T-cell (primary cell): ENCODE measurements at regions not wholly inside any gene's neighbourhood (a gene's known extent, or its start where the extent isn't known, plus 50 kb on each side); places are given as distances from the start of the nearest gene placed in this dataset.

ENCODE experiments used
- ATAC-seq, 4 experiments: fragments of 200-7000 bp in 3 of 4; fragments of 150-1000 bp in 1 of 4; cut with Tn5 transposase; replicated peaks in 1 of 4; 1 replicate in 3 of 4; 2 replicates in 1 of 4; pipeline ENCODE4 v1.10.0; 2021; ENCODE audit warnings: moderate library complexity in 3 of 4, mild to moderate bottlenecking in 2 of 4, moderate number of reproducible peaks in 1 of 4
- CTCF ChIA-PET, 2 donors: fragments of 300-600 bp; sonication (Branson Sonifier 250); formaldehyde crosslinking; loops; one replicate each; lab custom pipeline; 2022; ENCODE audit warnings: antibody characterized with exemption in 2 of 2; lab: Charles Lee
- POLR2A ChIA-PET, 2 donors: fragments of 300-600 bp; sonication (Branson Sonifier 250); formaldehyde crosslinking; loops; one replicate each; lab custom pipeline; 2022; ENCODE audit warnings: antibody characterized with exemption in 2 of 2; lab: Charles Lee
- DNase-seq, 35 experiments: peaks; one replicate each; pipeline versions ENCODE4 v3.0.0 to v3.0.0-alpha.2; 2013 to 2023
- H3K27ac ChIP-seq: one replicate; pipeline ENCODE4 v1.5.1; 2013; ENCODE audit warnings: low read length
- H3K27me3 ChIP-seq, 2 experiments: replicated peaks in 1 of 2; 1 replicate in 1 of 2; 2 replicates in 1 of 2; pipeline versions ENCODE4 v1.6.1 to v1.7.0; 2013; ENCODE audit warnings: low read length in 1 of 2, mixed read lengths in 1 of 2; ENCODE audit not compliant: control insufficient read depth in 2 of 2, insufficient read depth in 2 of 2; ENCODE audit errors: extremely low read depth in 1 of 2
- H3K36me3 ChIP-seq, 2 donors: 1 replicate in 1 of 2; 2 replicates in 1 of 2; pipeline versions ENCODE4 v1.6.1 to v1.7.0; 2013; ENCODE audit warnings: low read length in 1 of 2; ENCODE audit not compliant: control insufficient read depth in 2 of 2, insufficient read depth in 1 of 2; ENCODE audit errors: extremely low read depth in 1 of 2
- H3K4me1 ChIP-seq, 2 experiments: 1 replicate in 1 of 2; 2 replicates in 1 of 2; pipeline versions ENCODE4 v1.6.1 to v1.7.0; 2013; ENCODE audit warnings: low read length in 2 of 2, mixed read lengths in 1 of 2; ENCODE audit not compliant: insufficient read depth in 2 of 2, control insufficient read depth in 1 of 2; ENCODE audit errors: extremely low read depth in 1 of 2
- H3K4me3 ChIP-seq, 2 donors: 1 replicate in 1 of 2; 2 replicates in 1 of 2; pipeline versions ENCODE4 v1.5.1 to v1.7.0; 2013; ENCODE audit warnings: mild to moderate bottlenecking in 2 of 2, low read length in 1 of 2, moderate library complexity in 1 of 2; ENCODE audit not compliant: control insufficient read depth in 1 of 2; ENCODE audit errors: extremely low read depth in 1 of 2
- H3K9me3 ChIP-seq: 2 replicates; pipeline ENCODE4 v1.7.0; 2013
- H3K27ac Mint-ChIP-seq, 2 donors: one replicate each; pipeline ENCODE4 v1.8.0; 2020 to 2021; ENCODE audit warnings: mild to moderate bottlenecking in 2 of 2, mixed read lengths in 2 of 2
- H3K27me3 Mint-ChIP-seq, 2 donors: one replicate each; pipeline ENCODE4 v1.8.0; 2021 to 2022; ENCODE audit warnings: mixed read lengths in 2 of 2
- H3K36me3 Mint-ChIP-seq: one replicate; pipeline ENCODE4 v1.8.0; 2021; ENCODE audit warnings: mixed read lengths
- H3K4me1 Mint-ChIP-seq, 3 donors: one replicate each; pipeline ENCODE4 v1.8.0; 2020 to 2022; ENCODE audit warnings: mixed read lengths in 3 of 3, mild to moderate bottlenecking in 1 of 3
- H3K4me3 Mint-ChIP-seq, 3 donors: one replicate each; pipeline ENCODE4 v1.8.0; 2020 to 2022; ENCODE audit warnings: mild to moderate bottlenecking in 3 of 3, mixed read lengths in 3 of 3, moderate library complexity in 3 of 3
- H3K9me3 Mint-ChIP-seq, 3 donors: one replicate each; pipeline ENCODE4 v1.8.0; 2020 to 2022; ENCODE audit warnings: mixed read lengths in 3 of 3
- WGBS: methylation state at CpG from one replicate; pipeline ENCODE4 v1.1.5; 2013; ENCODE audit warnings: missing lambda C conversion rate; ENCODE audit not compliant: insufficient coverage; 5-methylcytosine and 5-hydroxymethylcytosine counted together

DNA sequence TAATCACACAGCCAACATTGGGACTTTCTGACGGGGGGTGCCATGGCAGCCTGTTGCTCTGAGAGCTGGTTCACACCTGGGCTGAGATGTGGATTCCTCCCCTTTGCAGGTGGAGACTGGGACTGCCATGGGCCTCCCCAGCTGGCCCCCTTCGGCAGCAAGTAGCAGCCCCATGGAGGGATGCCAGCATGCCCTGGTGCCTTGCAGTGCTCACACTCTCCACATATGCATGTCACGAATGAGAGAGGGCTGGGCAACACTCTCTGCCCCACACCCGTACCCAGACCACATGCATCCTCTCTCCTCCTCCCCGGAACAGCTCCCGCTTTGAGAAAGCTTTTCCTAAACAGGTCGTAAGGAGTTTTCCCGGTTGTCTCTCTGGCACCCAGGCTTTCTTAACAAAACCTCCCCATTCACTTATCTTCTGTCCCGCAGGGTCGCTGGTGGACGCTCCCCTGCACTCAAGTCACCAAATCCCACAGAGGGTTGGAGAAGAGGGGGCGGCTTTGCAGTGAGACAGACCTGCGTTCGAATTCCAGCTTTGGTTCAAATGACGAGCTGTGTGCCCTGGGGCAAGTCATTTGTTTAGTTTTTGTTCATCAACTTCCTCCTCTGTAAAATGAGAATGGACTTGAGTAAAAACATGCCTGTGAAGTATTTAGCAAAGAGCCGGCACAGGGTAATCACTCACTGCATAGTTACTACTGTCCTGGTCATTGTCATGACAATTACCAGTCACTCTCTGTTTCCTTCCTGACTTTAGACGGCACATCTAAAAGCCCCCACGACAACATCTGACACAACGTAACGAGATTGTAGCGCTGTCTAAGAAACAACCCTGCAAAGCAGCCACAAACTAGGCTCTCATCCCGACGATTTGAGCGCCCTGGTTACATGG is 231.3 kb upstream of the B3GAT1 start:
- no peak overlapping the region for H3K4me3 ChIP-seq
- no peaks in the 10 kb centered on the region for H3K36me3 Mint-ChIP-seq
- H3K4me3 Mint-ChIP-seq, result no peak overlapping the region
- no peaks in the 10 kb centered on the region for H3K4me1 ChIP-seq
- peaks cover 8 to 21% of the 10 kb centered on the region in 2 donors for H3K27me3 Mint-ChIP-seq
- peak in 1 of 35 experiments; percentile 15 for DNase-seq
- no peak for ATAC-seq
- CTCF ChIA-PET, result no interaction called here
- H3K4me1 Mint-ChIP-seq, result peaks cover 0 to 4% (median 0%) of the 10 kb centered on the region in 3 donors
- no peaks in the 10 kb centered on the region for H3K9me3 ChIP-seq
- H3K36me3 ChIP-seq, result no peaks in the 10 kb centered on the region
- H3K9me3 Mint-ChIP-seq, result no peaks in the 10 kb centered on the region
- WGBS, result 61% methylated on average over 9 of the region's 24 CpGs
- H3K27me3 ChIP-seq, result peaks cover 0 to 39% of the 10 kb centered on the region in 2 experiments
- POLR2A ChIA-PET, result no interaction called here
- no peak overlapping the region for H3K27ac ChIP-seq
- no peak overlapping the region for H3K27ac Mint-ChIP-seq

DNA sequence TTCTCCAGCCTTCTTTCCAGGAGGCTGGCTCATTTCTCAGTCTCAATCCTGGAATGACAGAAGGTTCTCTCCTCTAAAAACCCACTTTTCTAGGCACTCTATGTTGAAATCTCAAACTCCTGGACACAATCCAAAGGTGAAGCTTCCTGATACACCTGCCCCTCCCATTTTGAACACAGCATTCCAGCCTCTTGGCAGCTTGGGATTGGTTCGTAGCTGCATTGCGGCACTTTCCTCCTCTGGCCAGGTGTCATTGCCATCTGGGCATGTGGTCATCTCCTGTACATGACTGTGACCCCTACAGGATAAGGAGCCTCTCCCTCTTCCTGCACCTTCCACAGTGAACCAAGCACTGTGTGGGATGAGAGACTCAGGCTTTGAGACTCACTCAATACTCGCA is 230.2 kb upstream of the B3GAT1 start:
- no CpG with 5 or more reads among the region's 3 CpGs for WGBS
- Histone ChIP-seq H3K4me3 (no peak overlapping the region), H3K36me3 (no peaks in the 10 kb centered on the region), H3K27me3 (peaks cover 0 to 40% of the 10 kb centered on the region in 2 experiments), H3K9me3 (no peaks in the 10 kb centered on the region), H3K27ac (no peak overlapping the region), H3K4me1 (no peaks in the 10 kb centered on the region)
- Mint-ChIP-seq H3K36me3 (no peaks in the 10 kb centered on the region), H3K4me3 (no peak overlapping the region), H3K27ac (no peak overlapping the region), H3K4me1 (peaks cover 0 to 4% (median 0%) of the 10 kb centered on the region in 3 donors), H3K27me3 (peaks cover 8 to 21% of the 10 kb centered on the region in 2 donors), H3K9me3 (no peaks in the 10 kb centered on the region)
- ATAC-seq (no peak), DNase-seq (no peak)
- CTCF ChIA-PET, result no interaction called here
- POLR2A ChIA-PET, result interaction anchor here in 1 of 2 donors (0.5 kb wide), 1 partner anchor 44 kb away, joined by 3 read pairs; no protein-coding TSS in a partner anchor

DNA sequence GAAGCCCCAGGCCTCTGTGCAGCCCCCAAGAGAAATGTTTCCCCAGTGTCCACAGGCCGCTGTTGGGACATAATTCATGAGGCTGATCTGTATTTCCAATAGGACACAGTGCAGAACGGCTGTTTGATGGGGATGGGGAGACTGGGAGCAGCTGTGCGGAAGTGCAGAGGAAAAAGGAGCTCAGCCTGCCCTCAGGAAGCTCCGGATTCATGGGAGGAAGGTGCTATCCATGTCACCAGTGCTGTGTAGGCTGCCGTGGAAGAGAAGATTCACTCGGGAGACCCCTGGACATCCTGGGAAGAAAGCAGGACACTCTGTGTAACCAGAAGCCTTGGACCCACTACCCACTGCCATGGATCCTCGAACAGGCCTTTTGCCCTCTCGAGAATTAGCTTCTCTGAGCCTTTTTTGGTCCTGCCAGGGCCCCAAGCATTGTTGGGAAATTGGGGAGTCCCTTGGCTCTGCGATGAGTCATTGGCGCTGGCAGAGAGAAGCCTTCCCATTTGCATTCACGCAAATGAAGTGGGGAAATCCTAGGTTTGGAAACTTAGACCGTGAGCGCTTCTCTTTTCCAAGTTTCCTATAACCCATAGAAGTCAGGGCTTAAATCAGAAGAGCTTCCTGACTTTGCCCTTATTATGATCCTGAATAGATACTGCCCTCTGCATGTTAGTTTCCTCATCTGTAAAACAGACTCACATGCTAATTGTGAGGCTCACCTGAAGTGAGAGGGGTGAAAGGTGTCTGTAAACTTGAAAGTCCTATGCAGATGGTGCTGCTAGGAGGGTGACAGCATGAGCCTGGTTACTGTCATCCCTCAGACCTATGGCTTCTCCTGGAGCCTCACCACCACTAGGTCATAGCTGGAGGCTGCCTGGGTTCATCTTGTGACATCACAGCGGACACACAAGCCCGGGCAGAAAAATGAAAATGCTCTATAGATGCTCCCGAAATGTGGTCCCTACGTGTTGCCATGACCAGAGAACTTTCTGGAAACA is 229.2 kb upstream of the B3GAT1 start:
- no peaks in the 10 kb centered on the region for H3K36me3 ChIP-seq
- Mint-ChIP-seq H3K9me3 (no peaks in the 10 kb centered on the region), H3K27me3 (peaks cover 9 to 21% of the 10 kb centered on the region in 2 donors), H3K27ac (no peak overlapping the region), H3K4me3 (no peak overlapping the region), H3K36me3 (no peaks in the 10 kb centered on the region), H3K4me1 (peaks cover 0 to 4% (median 0%) of the 10 kb centered on the region in 3 donors)
- ChIA-PET CTCF (no interaction called here), POLR2A (interaction anchor here in 1 of 2 donors (0.5 kb wide), 1 partner anchor 43 kb away, joined by 3 read pairs; no protein-coding TSS in a partner anchor)
- H3K27me3 ChIP-seq, result peaks cover 0 to 33% of the 10 kb centered on the region in 2 experiments
- H3K4me3 ChIP-seq, result no peak overlapping the region
- DNase-seq, result no peak
- WGBS, result 66% methylated on average over 9 of the region's 17 CpGs
- H3K4me1 ChIP-seq, result no peaks in the 10 kb centered on the region
- no peaks in the 10 kb centered on the region for H3K9me3 ChIP-seq
- H3K27ac ChIP-seq, result no peak overlapping the region
- ATAC-seq, result no peak

DNA sequence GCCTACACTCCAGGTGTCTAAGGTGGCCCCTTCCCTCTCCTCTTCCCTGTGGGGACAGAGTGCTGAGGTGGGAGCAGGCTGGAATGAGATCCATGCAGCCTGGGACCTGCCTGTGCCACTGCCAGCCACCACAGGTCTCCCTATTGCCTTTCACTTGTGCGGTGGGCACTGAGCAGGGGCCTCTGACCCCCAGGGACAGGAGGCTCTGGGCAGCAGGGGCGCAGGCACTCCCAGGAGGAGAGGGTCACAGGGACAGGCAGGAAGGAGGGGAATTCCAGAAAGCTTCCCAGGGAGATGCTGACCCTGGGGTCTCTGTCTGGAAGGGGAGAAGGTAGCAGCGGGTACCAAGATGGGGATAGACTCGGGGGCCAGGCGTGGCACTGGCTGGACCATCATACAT is 228.5 kb upstream of the B3GAT1 start:
- Histone ChIP-seq H3K27me3 (peaks cover 0 to 33% of the 10 kb centered on the region in 2 experiments), H3K9me3 (no peaks in the 10 kb centered on the region), H3K4me1 (no peaks in the 10 kb centered on the region), H3K4me3 (no peak overlapping the region), H3K27ac (no peak overlapping the region), H3K36me3 (no peaks in the 10 kb centered on the region)
- no peaks in the 10 kb centered on the region for H3K9me3 Mint-ChIP-seq
- no peak overlapping the region for H3K27ac Mint-ChIP-seq
- 72% methylated on average over 5 of the region's 5 CpGs for WGBS
- DNase-seq, result no peak
- peaks cover 0 to 4% (median 0%) of the 10 kb centered on the region in 3 donors for H3K4me1 Mint-ChIP-seq
- ATAC-seq, result no peak
- ChIA-PET POLR2A (no interaction called here), CTCF (no interaction called here)
- peaks cover 13 to 25% of the 10 kb centered on the region in 2 donors for H3K27me3 Mint-ChIP-seq
- H3K36me3 Mint-ChIP-seq, result no peaks in the 10 kb centered on the region
- H3K4me3 Mint-ChIP-seq, result no peak overlapping the region

DNA sequence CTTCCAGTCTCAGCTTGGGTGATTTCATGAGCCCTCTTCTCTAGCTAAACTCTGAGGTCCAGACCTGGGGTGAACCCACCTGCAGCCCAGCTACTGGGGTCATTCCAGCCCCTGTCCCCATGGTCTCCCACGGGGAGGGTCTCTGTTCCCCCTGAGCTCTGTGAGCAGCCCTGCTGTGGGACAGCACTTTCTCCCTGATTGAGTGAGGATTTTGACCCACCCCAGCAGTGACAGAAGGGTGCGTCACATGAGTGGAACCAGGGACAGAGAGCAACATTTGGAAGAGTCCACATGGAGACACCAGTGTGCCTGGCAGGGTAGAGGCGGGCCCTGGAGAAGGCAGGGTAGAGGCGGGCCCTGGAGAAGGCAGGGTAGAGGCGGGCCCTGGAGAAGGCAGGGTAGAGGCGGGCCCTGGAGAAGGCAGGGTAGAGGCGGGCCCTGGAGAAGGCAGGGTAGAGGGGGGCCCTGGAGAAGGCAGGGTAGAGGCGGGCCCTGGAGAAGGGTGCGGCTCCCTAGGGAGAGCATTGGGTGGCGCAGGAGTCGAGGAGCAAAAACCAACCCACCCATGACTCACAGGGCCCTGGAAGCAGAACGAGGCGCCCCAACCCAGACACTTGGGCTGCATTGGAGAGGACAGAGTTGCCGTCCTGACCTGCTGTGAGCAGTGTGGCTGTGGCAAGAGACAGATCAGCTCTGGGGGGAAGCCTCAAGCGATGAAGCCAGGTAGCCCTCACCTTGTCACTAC is 227.7 kb upstream of the B3GAT1 start:
- no peaks in the 10 kb centered on the region for H3K4me1 ChIP-seq
- H3K4me3 ChIP-seq, result no peak overlapping the region
- no peaks in the 10 kb centered on the region for H3K9me3 Mint-ChIP-seq
- no peak overlapping the region for H3K27ac ChIP-seq
- peaks cover 13 to 20% of the 10 kb centered on the region in 2 donors for H3K27me3 Mint-ChIP-seq
- CTCF ChIA-PET, result no interaction called here
- no peak overlapping the region for H3K27ac Mint-ChIP-seq
- POLR2A ChIA-PET, result no interaction called here
- no peaks in the 10 kb centered on the region for H3K36me3 ChIP-seq
- H3K36me3 Mint-ChIP-seq, result no peaks in the 10 kb centered on the region
- H3K27me3 ChIP-seq, result peaks cover 0 to 30% of the 10 kb centered on the region in 2 experiments
- WGBS, result 72% methylated on average over 3 of the region's 15 CpGs
- DNase-seq, result no peak
- H3K4me3 Mint-ChIP-seq, result no peak overlapping the region
- no peak for ATAC-seq
- H3K4me1 Mint-ChIP-seq, result peaks cover 0 to 4% (median 0%) of the 10 kb centered on the region in 3 donors
- no peaks in the 10 kb centered on the region for H3K9me3 ChIP-seq
